ENCODE measurements at regions not wholly inside any gene's neighbourhood (a gene's known extent, or its start where the extent isn't known, plus 50 kb on each side); places are given as distances from the start of the nearest gene placed in this dataset.
A peak's percentile ranks its signal among the peaks of the same experiment; 100 is the strongest.
"Not testable (repeated sequence)": the region's sequence is repeated elsewhere in the genome, so short reads cannot be mapped to it uniquely, and the experiment has no call there.

DNA sequence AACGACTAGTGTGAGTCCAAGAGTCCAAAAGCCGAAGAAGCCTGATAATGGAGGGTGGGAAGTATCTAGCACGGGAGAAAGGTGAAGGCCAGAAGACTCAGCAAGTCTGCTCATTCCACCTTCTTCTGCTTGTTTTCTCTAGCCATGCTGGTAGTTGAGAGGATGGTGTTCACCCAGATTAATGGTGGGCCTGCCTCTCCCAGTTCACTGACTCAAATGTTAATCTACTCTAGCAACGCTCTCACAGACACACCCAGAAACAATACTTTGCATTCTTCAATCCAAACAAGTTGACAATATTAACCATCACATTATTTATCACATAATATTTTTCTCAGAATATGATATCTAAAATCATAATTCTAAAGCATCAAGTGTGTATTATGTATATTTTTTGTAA is 1055.1 kb upstream of the PCDH10 start:
- no peak for FAIRE-seq

DNA sequence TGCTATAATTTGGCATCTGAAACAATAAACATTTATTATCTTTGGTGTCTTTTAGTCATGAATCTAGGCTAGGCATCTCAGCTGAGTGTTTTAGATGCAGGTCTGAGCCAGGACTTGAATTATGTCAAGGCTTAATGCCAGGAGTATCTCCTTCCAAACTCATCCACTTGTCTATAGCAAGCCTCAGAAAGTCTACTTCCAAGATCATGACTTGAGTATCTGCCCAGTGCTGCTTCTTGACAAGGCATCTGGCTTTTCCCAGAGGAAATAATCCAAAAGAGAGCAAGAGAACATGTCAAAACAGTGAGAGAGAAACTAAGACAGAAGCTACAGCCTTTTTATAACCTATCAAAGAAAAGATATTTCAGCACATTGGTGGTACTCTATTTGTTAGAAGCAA is 1052.1 kb upstream of the PCDH10 start:
- FAIRE-seq: no peak

DNA sequence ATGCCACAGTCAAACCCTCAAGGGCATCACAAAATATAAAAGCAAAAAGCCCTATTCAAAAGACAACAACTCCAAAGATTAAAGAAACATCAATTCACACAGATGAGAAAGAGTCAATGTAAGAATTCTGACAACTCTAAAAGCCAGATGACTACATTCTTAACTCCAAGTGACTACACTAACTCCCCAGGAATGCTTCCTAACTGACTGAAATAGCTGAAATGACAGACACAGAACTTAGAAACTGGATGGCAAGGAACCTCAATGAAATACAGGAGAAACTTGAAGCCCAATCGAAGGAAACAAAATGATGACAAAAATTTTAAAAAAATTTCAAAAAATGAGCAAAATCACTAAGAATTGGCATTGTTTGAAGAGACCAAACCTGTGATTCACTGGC is 1047.6 kb upstream of the PCDH10 start:
- no peak for FAIRE-seq

DNA sequence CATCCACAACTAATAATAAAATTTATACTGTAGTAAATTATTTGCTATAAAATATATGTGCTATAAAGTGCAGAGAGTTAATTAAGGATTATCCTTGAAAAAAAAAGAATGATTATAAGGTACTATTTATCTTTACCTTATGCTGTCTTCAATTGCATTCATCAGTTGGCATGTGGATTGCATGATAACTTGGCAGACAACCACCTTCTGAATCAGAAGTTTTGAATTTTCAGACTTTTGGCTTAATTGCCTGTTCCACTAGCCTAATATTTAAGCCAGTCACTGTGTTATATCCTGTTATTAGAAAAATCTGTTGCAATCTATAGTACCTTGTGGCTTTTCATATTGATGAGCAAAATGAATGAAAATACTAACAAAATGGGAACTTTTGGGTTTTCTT is 1040.3 kb upstream of the PCDH10 start:
- no peak for FAIRE-seq

DNA sequence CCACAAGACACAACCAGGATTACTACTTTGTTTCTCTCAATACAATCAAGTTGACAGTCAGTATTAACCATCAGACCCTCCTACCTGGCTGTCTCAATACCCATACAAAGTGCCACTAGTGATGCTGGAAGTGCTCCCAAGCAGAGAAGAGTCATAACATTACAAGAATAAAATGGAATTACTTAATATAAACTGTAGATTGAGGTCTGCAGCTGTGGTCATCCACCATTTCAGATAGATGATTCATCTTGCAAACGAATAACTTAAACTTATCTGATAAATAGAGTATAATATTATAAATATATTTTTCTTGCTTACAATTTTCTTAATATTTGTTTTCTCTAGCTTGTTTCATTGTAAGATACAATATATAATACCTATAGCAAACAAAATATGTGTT is 1034.2 kb upstream of the PCDH10 start:
- no peak for FAIRE-seq

DNA sequence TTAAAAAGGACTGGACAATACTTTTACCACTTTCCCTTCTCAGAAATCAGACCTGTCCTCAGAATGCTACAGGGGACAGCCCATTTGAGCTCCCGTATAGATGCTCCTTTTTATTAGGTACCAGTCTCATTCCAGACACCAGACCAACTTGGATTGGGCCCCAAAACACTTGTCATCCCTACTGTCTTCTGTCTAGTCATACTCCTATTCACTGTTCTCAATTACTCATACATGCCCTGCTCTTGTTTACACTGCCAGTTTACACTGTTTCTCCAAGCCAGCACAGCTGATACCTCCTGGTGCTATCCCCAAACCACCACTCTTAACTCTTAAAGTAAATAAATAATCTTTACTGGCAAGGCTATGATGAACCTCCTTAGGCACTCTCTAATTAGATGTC is 1026.4 kb upstream of the PCDH10 start:
- FAIRE-seq: not testable (repeated sequence)

DNA sequence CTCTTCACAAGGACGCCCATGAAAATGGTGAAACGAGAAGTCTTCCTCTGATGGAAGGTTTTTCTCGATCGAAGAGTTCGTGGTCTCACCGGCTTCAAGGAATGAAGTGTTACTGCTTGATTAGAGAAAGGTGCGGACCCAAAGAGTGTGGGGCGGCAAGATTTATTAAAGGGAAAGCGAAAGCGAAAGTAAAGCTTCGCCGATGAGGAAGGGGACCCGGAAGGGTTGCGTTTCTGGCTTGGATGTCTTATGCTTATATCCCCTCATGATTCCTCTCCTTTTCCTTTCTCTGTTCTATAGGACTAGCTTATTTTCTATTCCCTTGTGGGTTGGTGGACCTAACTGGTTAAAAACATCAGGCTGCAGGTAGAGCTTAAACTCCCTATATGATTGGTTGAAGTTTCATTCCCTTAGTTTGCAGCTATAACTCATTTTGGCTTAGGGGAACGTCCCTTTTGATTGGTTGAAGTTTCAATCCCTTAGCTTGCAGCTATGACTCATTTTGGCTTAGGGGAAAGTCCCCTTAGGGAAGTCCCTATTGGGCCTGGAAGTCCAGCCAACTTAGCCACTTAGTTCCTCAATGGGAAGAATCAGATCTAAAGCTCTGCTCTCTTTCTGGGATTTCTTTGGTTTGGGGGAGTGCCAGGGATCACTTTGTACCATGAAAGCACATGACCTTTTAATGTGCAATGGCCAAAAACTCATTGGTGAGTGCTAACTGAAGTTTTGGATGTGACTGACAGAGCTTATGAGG is 1025.0 kb upstream of the PCDH10 start:
- no peak for FAIRE-seq

DNA sequence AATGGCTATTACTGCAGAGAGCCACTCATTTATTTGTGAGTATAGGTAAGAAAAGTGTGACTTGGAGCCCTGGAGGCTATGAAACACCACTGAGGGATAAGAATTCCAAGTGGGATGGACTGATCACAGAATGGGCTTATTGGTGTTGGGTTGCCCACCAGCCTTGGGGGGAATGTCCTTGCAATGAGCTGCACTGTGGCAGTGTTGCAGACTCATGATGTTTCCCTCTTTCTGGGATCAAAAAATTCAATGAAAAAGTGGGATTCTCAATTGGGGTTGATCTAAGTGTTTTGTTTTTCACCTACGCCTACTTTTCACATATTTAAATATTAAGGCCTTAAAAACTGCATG is 1024.5 kb upstream of the PCDH10 start:
- FAIRE-seq: no peak

DNA sequence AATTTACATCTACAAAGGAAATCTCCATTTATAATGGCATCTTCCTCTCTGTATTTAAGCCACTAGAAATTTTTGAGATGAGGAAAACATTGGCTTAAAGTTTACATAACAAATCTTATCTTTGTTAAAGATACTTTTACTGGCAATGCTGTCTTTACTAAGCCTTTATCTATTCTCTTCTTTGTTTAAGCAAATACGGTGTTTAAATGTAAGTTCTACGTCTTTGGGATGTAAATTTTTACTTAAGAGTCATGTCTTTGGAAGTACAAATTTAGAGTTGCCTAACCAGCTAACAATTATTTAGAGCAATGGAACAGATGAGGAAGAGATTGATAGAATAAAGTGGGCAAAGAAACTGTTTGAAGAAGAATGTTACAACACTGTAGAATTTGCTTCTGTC is 1024.0 kb upstream of the PCDH10 start:
- FAIRE-seq: no peak

DNA sequence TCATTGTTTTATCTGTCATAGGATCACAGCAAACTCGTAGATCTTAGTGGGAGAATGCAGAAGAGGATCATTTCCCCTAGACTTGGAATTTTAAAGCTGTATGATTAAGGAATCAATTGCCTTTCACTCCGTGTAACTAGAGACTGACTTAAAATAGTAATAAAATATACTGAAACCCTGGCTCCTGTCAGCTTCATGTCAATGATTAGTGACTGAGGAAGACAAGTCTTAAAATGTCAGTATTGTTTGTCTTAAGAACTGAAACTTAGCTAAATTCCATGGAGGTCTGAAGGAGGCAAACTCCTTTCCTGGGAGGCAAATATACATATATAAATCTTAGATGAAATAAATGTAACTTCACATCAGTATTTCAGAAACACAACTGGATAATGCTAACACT is 1016.7 kb upstream of the PCDH10 start:
- no peak for FAIRE-seq

DNA sequence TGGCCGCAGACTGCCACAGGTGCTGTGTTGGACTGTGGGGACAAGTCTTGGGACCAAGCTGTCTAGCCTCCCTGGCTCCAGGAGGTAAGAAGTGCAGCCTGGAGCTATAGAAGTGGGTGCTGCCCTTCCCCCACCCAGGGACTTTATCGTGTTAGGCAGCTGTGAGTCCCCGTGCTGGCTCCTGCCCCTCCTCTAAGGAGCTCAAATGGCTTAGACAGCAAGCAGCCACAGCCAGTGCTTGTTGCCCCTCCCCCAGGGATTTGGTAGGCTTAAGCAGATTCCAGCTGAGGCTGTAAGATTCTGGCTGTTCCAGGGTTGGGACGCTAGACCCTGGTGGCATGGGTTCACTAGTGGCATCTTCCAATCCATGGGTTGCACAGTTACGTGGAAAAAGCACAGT is 979.4 kb upstream of the PCDH10 start:
- FAIRE-seq: no peak

DNA sequence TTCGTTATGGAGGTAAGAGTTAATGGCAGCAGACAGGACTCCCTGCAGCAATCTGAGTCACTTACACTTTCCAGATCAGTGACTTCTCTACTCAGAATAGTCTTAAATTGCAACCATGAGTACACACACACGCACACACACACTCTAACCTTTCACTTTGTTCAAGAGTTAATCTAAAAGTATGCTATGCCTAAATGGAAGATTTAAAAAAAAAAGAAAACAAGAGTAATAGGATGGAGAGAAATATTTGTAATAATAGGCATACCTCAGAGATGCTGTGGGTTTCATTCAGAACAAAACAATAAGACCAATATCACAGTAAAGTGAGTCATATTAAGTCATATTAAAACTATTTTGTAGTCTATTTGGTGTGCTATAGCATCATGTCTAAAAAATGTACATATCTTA is 969.1 kb upstream of the PCDH10 start:
- no peak for FAIRE-seq

DNA sequence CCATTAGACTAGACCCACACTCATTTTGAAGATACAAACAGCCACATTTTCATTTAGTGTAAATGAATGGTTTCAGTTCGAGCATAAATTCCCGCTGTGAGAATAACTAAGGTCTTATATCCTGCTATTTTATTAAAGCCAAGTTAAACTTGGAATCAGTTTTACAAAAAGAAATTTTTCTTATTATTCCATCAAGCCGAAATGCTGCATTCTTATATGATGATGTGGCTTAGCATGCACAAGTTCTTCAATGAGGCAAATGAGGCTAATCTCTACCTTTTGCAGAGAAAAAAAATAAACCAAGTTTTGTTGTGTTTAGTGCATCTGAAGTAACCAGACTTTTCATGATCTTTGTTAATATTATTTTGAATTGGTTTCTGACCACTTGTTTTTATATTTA is 953.9 kb upstream of the PCDH10 start:
- FAIRE-seq: no peak

DNA sequence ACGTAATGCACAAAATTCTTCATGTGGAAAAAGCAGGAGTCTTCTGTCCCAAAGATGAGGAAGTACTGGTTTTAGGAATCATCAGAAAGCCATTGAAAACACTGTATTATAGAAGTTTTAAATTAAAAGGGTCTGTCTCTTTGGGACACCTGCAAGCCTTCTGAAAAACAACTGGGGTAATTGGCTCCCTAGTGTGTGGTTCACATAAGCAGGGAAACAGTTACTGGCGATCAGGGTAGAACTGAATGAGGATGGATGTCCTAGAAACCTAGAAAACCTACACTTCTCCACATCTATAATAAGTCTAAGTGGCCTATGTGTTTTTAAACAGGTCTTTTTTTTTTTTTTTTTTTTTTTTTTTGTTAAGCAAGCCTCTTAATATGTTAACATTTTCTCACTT is 945.5 kb upstream of the PCDH10 start:
- FAIRE-seq: no peak

DNA sequence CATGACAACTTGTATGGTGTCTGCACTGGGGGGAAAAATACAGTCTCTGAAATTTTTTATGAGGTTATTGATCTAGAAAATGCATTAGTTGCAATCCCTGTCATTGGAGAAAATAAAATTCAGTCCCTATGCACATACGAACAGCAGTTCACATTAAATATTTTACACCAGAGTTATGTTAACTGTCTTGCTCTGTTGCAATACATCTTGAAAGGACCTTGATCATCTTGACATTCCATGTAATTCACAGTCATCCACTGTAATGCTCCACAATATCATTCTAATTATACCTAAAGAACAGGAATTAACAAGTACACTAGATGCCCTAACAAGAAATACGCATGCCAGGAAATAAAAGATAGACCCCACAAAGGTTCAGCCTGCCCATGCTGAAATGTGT is 934.6 kb upstream of the PCDH10 start:
- no peak for FAIRE-seq

DNA sequence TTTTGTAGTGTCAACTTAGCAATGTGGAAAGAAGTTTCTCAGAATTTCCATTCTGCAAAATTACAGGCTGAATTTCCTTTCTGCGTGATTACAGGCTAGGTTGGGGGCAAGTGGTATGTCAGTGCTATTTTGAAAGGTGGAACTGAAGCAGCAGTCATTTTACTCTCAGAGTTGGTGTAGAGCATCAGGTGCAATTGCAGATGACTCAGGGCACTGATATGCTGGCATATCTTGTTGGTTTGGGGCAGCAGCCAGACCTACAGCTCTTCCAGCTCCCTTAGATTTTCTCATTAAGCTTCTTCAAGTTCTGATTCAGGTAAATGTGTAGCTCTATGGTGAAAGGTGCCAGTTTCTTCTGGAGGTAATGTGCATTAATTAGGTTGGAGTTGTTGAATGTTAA is 930.7 kb upstream of the PCDH10 start:
- FAIRE-seq: no peak

DNA sequence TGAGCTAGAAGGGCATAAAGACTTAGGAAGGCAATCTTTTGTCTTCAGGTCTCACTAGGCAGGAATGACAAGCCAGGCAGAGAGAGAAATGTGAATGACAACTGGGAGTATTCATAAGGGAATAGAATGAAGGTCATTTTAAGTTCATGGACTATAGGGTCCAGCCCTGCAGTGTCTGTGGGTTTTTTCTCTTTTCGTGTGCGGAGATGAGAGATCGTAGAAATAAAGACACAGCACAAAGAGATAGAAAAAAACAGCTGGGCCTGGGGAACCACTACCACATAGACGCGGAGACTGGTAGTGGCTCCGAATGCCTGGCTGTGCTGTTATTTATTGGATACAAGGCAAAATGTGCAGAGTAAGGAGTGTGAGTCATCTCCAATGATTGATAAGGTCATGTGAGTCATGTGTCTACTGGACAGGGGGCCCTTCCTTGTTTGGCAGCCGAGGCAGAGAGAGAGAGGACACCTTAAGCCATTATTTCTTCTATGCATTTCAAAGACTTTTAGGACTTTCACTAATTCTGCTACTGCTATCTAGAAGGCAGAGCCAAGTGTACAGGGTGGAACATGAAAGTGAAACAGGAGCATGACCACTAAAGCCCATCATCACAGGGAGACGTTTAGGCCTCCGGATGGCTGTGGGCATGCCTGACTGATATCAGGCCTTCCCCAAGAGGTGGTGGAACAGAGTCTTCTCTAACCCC is 921.8 kb upstream of the PCDH10 start:
- FAIRE-seq: no peak

DNA sequence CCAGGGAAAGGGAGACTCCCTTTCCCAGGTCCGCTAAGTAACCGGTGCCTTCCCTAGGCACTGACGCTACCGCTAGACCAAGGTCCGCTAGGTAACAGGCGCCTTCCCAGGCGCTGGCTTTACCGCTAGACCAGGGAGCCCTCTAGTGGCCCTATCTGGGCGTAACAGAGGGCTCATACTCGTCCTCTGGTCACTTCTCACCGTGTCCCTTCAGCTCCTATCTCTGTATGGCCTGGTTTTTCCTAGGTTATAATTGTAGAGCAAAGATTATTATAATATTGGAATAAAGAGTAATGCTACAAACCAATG is 921.3 kb upstream of the PCDH10 start:
- FAIRE-seq: not testable (repeated sequence)

DNA sequence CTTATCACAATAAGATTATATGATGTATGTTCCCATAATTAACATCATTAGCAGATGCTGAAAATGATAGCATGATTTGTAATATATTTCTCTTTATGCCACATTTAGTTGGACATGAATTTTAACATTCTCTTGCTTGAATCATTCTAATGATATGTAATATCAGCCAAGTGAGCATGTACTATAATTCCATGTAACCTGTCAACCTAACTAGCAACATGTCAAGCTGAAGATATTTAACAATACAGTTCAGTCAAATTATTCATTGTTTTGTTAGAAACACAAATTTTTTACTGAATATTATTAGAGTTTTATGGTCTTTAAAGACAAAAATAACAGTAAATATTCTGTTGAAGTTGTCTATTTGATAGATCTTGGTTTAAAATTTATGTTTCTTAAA is 920.4 kb upstream of the PCDH10 start:
- FAIRE-seq: peak; percentile 68

DNA sequence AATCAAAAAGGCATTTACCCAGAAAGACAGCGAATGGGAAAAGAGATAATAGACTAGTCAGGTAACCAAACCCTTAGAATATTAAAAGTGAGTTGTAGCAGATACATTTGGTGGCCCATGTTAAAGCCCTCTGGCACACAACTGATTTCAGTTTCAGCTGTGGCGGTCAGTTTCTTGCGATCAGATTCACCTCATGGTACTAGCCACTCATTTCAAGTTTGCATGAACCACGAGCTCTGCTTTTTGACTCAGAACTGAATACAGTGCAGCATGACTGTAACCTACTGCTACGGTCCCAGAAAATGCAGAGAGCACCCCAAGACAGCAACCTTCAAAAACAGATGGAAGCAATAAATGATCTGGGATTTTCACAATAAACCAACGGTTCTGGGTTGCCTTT is 919.1 kb upstream of the PCDH10 start:
- no peak for FAIRE-seq

DNA sequence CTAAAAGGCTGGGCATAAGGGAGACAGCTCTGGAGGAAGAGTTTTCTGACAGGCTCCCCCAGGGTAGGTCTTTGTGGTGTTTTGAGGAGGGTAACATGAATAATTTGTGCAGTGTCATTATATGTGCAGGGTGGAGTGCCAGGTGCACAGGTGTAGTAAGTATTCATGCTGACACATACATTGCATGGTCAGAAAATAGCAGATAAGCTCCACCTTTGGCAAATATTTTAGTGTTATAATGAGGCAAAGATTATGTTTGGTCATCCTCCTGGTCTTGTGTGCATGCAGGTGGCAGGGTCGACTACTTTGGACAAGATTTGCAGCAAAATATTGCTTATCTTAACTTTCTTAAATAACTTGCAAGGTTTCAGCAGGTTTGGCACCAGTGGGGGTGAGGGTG is 910.4 kb upstream of the PCDH10 start:
- FAIRE-seq: no peak

DNA sequence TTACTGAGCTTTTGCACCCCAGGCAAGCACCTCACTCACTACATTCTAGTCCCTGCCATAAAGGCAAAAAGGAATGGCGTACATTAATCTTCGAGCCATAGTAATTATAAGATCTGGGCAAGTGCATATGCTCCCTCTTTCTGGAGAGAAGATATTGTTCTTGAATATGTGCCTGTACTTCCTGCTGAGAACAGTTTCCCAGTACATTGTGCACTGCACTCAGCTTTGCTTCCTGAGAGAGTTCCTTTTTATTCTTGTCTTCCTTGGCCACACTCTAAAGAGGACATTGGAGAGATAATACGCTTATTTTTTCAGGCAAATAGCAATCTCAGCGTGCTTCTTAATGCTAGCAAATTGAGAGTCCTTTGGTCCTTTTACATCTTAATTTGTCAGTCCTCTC is 909.0 kb upstream of the PCDH10 start:
- no peak for FAIRE-seq

DNA sequence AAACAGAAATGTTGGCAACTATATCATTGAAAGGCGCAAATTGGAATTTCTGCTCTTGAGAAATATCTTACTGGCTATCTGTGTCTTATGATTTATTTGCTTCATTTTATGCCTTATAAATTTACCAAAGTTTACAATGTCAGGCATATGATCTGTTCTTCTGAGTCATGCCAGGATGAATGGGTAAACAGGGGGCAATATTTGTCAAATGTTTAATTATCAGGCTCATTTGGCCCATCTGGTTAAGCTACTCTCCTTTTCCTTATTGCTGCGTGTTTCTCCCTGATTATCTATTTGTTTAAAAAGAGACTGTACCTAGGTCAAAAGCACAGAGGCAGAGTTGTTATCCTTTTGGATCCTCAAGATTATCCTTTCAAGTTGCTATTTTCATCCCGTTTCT is 903.8 kb upstream of the PCDH10 start:
- no peak for FAIRE-seq

DNA sequence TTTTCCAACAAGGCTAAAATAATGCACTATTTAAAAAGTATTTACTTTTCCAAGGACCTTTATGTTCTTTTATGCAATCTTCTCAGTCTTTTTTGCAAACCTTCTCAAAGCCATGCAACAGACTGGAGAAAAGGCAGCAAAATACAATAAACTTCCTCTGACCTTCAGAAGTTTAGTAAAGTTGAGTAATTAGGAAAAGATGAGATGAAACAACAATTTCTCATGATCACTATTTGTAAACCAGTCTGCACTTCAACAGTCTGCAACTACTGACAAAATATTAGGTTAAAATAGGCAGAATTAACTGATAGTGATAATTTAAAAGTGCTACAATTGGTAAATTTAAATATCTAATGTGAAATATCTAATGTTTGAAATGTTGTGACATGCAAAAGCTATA is 884.9 kb upstream of the PCDH10 start:
- FAIRE-seq: no peak

DNA sequence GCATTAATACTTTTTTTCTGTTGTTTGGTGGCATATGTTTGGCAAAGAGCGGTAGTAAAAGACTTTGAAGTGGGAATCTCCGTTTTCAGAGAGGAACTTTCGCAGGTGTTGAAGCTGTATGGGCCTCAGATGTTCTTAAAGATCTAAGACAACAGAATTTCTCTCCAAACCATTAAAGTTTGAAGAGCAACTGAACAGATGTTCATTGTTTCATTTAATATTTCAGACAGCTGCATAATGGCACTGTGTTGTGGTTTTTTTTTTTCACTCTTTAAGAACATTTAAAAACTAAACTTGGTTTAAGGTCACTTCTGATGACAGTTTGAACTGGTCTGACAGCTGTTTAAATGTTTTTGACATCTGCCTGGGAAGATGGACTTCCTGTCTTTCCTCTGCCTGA is 882.7 kb upstream of the PCDH10 start:
- no peak for FAIRE-seq

Measured in colon (tissue), 2 donors.